HL-60 (cell line): ENCODE measurements at regions not wholly inside any gene's neighbourhood (a gene's known extent, or its start where the extent isn't known, plus 50 kb on each side); places are given as distances from the start of the nearest gene placed in this dataset.

Experiments used
- GABPA ChIP-seq: IDR thresholded peaks from 2 replicates; pipeline ENCODE4 v1.6.1; 2012; ENCODE audit warnings: low read depth
- POLR2AphosphoS5 ChIP-seq: IDR thresholded peaks from 2 replicates; pipeline ENCODE4 v1.6.1; 2012; ENCODE audit warnings: low read depth
- TF ChIP-seq, protein P1 (sequence below): IDR thresholded peaks from one replicate; pipeline ENCODE4 v1.5.1; 2011; ENCODE audit warnings: low read length, control low read depth, inconsistent platforms; ENCODE audit not compliant: insufficient read depth

DNA sequence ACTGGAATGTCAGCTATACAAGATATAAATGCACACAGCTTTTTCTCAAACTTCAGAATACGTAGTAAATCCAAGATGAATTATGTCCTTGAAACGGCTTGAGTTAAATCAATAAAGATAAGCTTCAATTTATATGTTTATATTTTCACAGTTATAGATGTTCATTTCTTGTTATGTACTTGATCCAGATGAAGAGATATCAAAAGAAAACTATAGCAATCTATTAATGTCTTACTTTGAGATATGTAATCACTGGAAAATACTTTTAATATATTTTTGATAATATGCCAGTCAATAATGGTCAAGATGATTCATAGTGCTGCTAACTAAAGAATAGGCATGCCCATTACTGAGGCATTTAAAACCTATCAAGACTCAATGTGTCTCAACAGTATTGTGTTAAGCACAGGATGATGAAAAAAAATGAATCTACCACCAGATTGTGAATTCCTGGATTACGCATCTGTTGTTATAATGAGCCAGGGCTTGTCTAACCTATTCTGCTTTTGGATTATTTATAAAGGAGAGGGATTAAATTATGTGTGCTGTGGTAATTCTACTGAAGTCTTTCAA, 372.6 kb upstream of the PRR16 start:
- TF ChIP-seq, protein P1, sequence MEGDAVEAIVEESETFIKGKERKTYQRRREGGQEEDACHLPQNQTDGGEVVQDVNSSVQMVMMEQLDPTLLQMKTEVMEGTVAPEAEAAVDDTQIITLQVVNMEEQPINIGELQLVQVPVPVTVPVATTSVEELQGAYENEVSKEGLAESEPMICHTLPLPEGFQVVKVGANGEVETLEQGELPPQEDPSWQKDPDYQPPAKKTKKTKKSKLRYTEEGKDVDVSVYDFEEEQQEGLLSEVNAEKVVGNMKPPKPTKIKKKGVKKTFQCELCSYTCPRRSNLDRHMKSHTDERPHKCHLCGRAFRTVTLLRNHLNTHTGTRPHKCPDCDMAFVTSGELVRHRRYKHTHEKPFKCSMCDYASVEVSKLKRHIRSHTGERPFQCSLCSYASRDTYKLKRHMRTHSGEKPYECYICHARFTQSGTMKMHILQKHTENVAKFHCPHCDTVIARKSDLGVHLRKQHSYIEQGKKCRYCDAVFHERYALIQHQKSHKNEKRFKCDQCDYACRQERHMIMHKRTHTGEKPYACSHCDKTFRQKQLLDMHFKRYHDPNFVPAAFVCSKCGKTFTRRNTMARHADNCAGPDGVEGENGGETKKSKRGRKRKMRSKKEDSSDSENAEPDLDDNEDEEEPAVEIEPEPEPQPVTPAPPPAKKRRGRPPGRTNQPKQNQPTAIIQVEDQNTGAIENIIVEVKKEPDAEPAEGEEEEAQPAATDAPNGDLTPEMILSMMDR: no peak
- TF ChIP-seq GABPA (no peak), POLR2AphosphoS5 (no peak)
